Activated naive CD4-positive, alpha-beta T cell treated with anti-CD3 and anti-CD28 coated beads, Interleukin-2, amount 50 U/mL, for 72 hours (primary cell): ENCODE measurements at regions not wholly inside any gene's neighbourhood (a gene's known extent, or its start where the extent isn't known, plus 50 kb on each side); places are given as distances from the start of the nearest gene placed in this dataset.
A peak's percentile ranks its signal among the peaks of the same experiment; 100 is the strongest.

Experiments
- ATAC-seq, 2 donors: fragments of 150-1000 bp; cut with Tn5 transposase; 2 replicates each; pipeline ENCODE4 v1.10.0; 2021; ENCODE audit warnings: mild to moderate bottlenecking in 2 of 2, moderate library complexity in 2 of 2
- DNase-seq, 2 donors: peaks; one replicate each; pipeline ENCODE4 v3.0.0; 2021 to 2022; ENCODE audit warnings: low spot score in 2 of 2
- H3K27ac Mint-ChIP-seq, 2 donors: one replicate each; pipeline ENCODE4 v1.8.0; 2022; ENCODE audit warnings: mild to moderate bottlenecking in 2 of 2, mixed read lengths in 2 of 2
- H3K36me3 Mint-ChIP-seq, 2 donors: one replicate each; pipeline ENCODE4 v1.8.0; 2022; ENCODE audit warnings: mixed read lengths in 2 of 2
- H3K9me3 Mint-ChIP-seq, 2 donors: one replicate each; pipeline ENCODE4 v1.8.0; 2022; ENCODE audit warnings: mixed read lengths in 2 of 2

DNA sequence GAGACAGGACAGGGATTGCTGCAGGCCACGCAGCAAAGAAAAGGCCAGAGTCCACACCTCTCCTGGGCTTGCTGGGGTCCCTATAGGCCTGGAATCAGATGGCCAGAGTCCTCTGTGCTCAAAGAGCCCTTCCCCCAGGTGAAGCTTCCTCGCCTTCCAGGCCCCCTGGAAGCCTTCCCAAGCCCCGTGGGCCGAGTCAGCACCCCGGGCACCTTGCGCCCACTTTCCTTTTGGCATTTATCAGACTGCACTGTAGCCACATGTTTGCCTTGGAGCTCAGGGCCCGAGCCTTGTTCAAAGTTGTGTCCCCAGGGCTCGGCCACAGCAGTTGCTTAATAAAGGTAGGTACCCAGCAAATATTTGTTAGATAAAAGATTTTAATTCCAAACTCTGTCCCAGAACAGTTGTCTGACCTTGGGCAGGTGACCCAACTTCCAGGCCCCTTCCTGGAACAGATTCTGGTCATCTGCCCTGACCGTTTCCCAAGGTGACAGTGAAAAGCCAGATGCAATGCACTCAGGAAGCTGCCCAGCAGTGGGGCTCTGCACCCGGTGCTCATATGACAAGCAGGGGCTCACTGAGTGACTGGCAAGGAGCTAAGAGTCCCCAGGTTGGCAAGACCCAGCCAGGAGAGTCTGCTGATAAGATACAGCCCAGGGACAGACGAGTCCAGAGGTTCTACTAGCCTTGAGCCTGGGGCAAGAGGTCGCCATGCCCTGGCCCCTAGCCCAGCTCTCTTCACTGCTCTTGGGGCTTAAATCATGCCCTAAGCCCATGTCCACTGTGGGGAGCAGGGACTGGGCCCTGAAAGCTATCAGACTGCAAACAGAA is 81.2 kb downstream of the PITPNM2 start:
- no peak overlapping the region for H3K27ac Mint-ChIP-seq
- ATAC-seq = no peak

DNA sequence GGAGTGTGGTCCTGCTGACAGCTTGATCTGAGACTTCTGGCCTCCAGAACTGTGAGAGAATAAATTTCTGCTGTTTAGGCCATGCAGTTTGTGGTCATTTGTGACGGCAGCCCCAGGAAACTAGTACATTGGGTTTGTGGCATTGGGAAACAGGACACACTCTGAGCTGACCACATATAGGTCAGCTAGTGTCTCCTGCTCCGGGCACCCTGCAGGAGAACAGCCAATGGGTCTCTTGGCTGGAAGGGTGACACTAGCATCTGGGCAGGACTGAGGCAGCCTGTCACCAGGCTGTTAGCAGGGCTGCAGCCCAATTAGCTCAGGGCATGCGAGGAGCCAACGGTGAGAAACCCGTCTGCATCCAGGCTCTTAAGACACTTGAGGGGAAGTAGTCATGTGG is 83.2 kb downstream of the PITPNM2 start:
- Mint-ChIP-seq H3K27ac (no peak overlapping the region), H3K9me3 (no peaks in the 10 kb centered on the region), H3K36me3 (no peaks in the 10 kb centered on the region)
- ATAC-seq (no peak), DNase-seq (no peak)

More for the DNA sequence above, 81.2 kb downstream of the PITPNM2 start:
- no peaks in the 10 kb centered on the region for H3K36me3 Mint-ChIP-seq
- no peaks in the 10 kb centered on the region for H3K9me3 Mint-ChIP-seq
- no peak for DNase-seq

DNA sequence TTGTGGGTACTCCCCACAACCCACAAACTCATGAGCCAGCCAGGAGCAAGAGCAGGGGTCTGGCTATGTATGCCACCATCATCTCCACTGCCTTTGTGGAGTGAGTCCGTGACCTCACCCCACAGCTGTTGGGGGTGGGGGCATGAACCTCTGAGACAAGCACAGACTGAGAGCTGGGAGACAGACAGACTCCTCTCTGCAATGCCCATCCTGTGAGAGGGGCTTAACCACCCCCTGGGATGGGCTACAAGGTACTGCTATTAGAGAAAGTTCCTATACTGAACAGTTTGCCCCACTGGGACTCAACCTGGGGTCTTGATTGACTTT is 84.5 kb downstream of the PITPNM2 start:
- no peak for DNase-seq
- no peak for ATAC-seq
- H3K27ac Mint-ChIP-seq = no peak overlapping the region
- H3K36me3 Mint-ChIP-seq = no peaks in the 10 kb centered on the region
- H3K9me3 Mint-ChIP-seq = no peaks in the 10 kb centered on the region

- DNase-seq (no peak), ATAC-seq (peak in 1 of 2 donors; percentile 19)
- H3K36me3 Mint-ChIP-seq = no peaks in the 10 kb centered on the region
- peak overlapping the region; percentile 65 to 72 for H3K27ac Mint-ChIP-seq
- no peaks in the 10 kb centered on the region for H3K9me3 Mint-ChIP-seq
Measured at GRCh38 chr12:123065676-123066383, 85.1 kb downstream of the PITPNM2 start.

DNA sequence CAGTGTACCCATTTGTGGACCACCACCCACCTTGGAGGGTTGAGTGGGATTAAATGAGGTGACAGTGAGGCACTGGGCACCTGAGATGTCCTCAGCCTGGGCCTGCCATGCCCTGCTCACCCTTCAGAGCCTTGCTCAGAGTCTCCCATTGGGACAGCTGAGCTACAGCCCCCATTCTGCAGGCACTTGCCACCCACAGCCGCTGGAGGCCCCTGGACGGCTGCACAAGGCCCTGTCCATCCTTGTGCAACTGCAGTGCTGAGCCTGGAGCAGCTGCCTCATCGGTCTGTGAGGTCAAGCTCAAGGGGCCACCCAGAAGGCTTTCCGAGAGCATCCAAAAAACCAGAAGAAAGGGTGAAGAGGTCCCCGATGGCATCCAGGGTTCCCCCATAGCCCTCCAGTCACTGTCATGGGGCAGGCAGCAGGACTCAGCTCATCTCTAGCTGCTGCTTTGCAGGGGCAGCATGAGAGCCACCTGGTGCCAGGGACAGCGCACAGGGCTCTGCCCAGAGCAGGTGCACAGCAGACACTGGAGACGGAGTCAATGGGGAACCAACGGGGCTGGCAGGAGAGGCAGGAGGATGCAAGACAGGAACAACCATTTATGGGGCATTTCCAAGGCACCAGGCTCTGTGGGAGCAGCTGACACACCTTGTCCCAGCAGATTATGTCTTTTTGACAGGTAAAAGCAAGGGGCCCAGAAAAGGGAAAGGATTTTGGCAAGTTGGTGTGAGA is 84.6 kb downstream of the ARL6IP4 start:
- DNase-seq = no peak
- H3K36me3 Mint-ChIP-seq = no peaks in the 10 kb centered on the region
- peak overlapping the region in 1 of 2 donors; percentile 65 for H3K27ac Mint-ChIP-seq
- H3K9me3 Mint-ChIP-seq = no peaks in the 10 kb centered on the region
- no peak for ATAC-seq

- Mint-ChIP-seq H3K36me3 (no peaks in the 10 kb centered on the region), H3K27ac (peak overlapping the region in 1 of 2 donors; percentile 44), H3K9me3 (no peaks in the 10 kb centered on the region)
- ATAC-seq (no peak), DNase-seq (no peak)
Measured at GRCh38 chr12:123064366-123064765, 83.9 kb downstream of the ARL6IP4 start.

- no peaks in the 10 kb centered on the region for H3K36me3 Mint-ChIP-seq
- ATAC-seq (peak in 1 of 2 donors; percentile 47), DNase-seq (no peak)
- H3K9me3 Mint-ChIP-seq = no peaks in the 10 kb centered on the region
- no peak overlapping the region for H3K27ac Mint-ChIP-seq
Measured at GRCh38 chr12:123063535-123063934, 83.1 kb downstream of the ARL6IP4 start.

- Mint-ChIP-seq H3K9me3 (no peaks in the 10 kb centered on the region), H3K27ac (no peak overlapping the region), H3K36me3 (no peaks in the 10 kb centered on the region)
- peak; percentile 36 to 58 for ATAC-seq
- DNase-seq = no peak
Measured at GRCh38 chr12:123062681-123063486, 82.4 kb downstream of the ARL6IP4 start.

GRCh38 chr12:123061441-123062205 is 81.1 kb downstream of the ARL6IP4 start:
- no peak overlapping the region for H3K27ac Mint-ChIP-seq
- ATAC-seq = no peak
- DNase-seq = no peak
- no peaks in the 10 kb centered on the region for H3K36me3 Mint-ChIP-seq
- no peaks in the 10 kb centered on the region for H3K9me3 Mint-ChIP-seq

DNA sequence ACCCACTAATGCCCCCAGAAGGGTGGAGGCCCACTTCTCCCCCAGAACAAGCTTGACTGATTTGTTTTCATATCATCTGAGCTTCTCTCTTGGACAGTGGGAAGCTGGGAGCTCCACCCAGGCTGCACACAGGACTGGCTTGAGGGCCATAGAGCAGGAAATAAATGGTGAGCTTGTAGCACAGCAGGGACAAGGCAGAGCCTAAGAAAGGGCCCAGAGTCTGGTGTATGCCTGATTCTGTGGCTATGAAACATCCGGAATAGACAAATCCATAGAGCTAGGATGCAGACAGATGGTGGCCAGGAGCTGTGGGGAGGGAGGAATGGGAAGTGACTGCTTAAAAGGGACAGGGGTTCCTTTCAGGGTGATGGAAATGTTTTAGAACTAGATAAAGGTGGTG is 79.0 kb downstream of the ARL6IP4 start:
- H3K36me3 Mint-ChIP-seq = no peaks in the 10 kb centered on the region
- H3K9me3 Mint-ChIP-seq = no peaks in the 10 kb centered on the region
- no peak for DNase-seq

GRCh38 chr12:123058980-123059379 is 78.5 kb downstream of the ARL6IP4 start:
- ATAC-seq = no peak
- peak overlapping the region in 1 of 2 donors; percentile 60 for H3K27ac Mint-ChIP-seq
- DNase-seq = no peak
- H3K36me3 Mint-ChIP-seq = no peaks in the 10 kb centered on the region
- H3K9me3 Mint-ChIP-seq = no peaks in the 10 kb centered on the region

More for the DNA sequence above, 79.0 kb downstream of the ARL6IP4 start:
- H3K27ac Mint-ChIP-seq = no peak overlapping the region
- no peak for ATAC-seq

- DNase-seq (no peak), ATAC-seq (no peak)
- H3K27ac Mint-ChIP-seq = peak overlapping the region in 1 of 2 donors; percentile 60
- H3K9me3 Mint-ChIP-seq = no peaks in the 10 kb centered on the region
- no peaks in the 10 kb centered on the region for H3K36me3 Mint-ChIP-seq
Measured at GRCh38 chr12:123058481-123058880, 78.0 kb downstream of the ARL6IP4 start.

- peak overlapping the region in 1 of 2 donors; percentile 4 for H3K27ac Mint-ChIP-seq
- no peak for DNase-seq
- no peaks in the 10 kb centered on the region for H3K36me3 Mint-ChIP-seq
- H3K9me3 Mint-ChIP-seq = no peaks in the 10 kb centered on the region
- ATAC-seq = no peak
Measured at GRCh38 chr12:123057513-123058265, 77.2 kb downstream of the ARL6IP4 start.

GRCh38 chr12:123056709-123057108 is 76.2 kb downstream of the ARL6IP4 start:
- H3K36me3 Mint-ChIP-seq = no peaks in the 10 kb centered on the region
- no peaks in the 10 kb centered on the region for H3K9me3 Mint-ChIP-seq
- H3K27ac Mint-ChIP-seq = no peak overlapping the region
- DNase-seq (no peak), ATAC-seq (no peak)

DNA sequence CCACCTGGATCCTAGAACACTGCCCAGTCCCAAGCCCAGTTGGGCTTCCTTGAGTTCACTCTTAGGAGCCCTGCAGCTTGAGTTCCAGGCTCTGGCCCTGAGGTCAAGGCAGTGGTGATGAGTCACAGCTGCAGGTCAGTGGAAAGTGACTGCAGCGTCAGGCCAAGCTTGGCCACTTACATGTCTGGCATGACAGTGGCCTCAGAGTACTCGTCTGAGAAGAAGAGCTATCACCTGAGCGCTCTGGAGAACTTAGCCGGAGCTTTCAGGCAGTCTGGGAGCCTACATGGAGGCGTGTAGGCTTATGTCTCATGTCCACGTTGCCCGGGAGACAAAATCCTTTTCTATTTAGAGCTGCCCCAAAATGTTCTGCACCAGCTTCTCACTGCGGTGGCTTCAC is 75.6 kb downstream of the ARL6IP4 start:
- no peaks in the 10 kb centered on the region for H3K36me3 Mint-ChIP-seq
- H3K9me3 Mint-ChIP-seq = no peaks in the 10 kb centered on the region
- peak overlapping the region in 1 of 2 donors; percentile 87 for H3K27ac Mint-ChIP-seq
- ATAC-seq (peak in 1 of 2 donors; percentile 29), DNase-seq (no peak)
